OCI-LY7 (cell line): ENCODE measurements at regions not wholly inside any gene's neighbourhood (a gene's known extent, or its start where the extent isn't known, plus 50 kb on each side); places are given as distances from the start of the nearest gene placed in this dataset.

ENCODE experiments used
- CTCF ChIP-seq: fragments of 200-600 bp; sonication (generic); conservative IDR thresholded peaks from 2 replicates; pipeline ENCODE4 v1.5.1; 2014; ENCODE audit warnings: mild to moderate bottlenecking, antibody characterized with exemption, low read length, moderate library complexity, mixed read lengths
- EZH2phosphoT487 ChIP-seq: fragments of 200-600 bp; sonication (generic); IDR thresholded peaks from 2 replicates; pipeline ENCODE4 v1.6.1; 2018; ENCODE audit warnings: low read depth, borderline replicate concordance, mild to moderate bottlenecking, mixed run types, antibody characterized with exemption, low read length, moderate library complexity, mixed read lengths

GRCh38 chr18:10210057-10210633, 244.3 kb upstream of the APCDD1 start:
- TF ChIP-seq CTCF (no peak), EZH2phosphoT487 (no peak)
